Keratinocyte (primary cell): ENCODE measurements at regions not wholly inside any gene's neighbourhood (a gene's known extent, or its start where the extent isn't known, plus 50 kb on each side); places are given as distances from the start of the nearest gene placed in this dataset.

Experiments used
- CTCF ChIP-seq, 3 experiments: IDR thresholded peaks in 1 of 3; conservative IDR thresholded peaks in 1 of 3; optimal IDR thresholded peaks in 1 of 3; 2 replicates in 2 of 3; 3 replicates in 1 of 3; pipeline versions ENCODE3 to v1.5.1; 2011; ENCODE audit warnings: low read length in 3 of 3, mild to moderate bottlenecking in 3 of 3, moderate library complexity in 2 of 3, control low read depth in 1 of 3, inconsistent platforms in 1 of 3; ENCODE audit not compliant: insufficient read depth in 2 of 3; ENCODE audit errors: extremely low read depth in 1 of 3
- EZH2 ChIP-seq: IDR thresholded peaks from one replicate; pipeline ENCODE4 v1.6.1; 2012; ENCODE audit warnings: inconsistent platforms, mild to moderate bottlenecking, low read length, moderate library complexity

GRCh38 chr2:123513351-123513750 lies 511.7 kb upstream of the CNTNAP5 start:
- TF ChIP-seq CTCF (optimal IDR thresholded peaks at IDR 0.05 in 1 of 3, IDR thresholded peaks at IDR 0.05 in 1 of 3, conservative IDR thresholded peaks at IDR 0.05 in 1 of 3; ENCODE audit: extremely low read depth in 1 of 3, insufficient read depth in 2 of 3, low read length in 3 of 3) (no peak), EZH2 (no peak)
